SKM-1 (cell line): ENCODE measurements at regions not wholly inside any gene's neighbourhood (a gene's known extent, or its start where the extent isn't known, plus 50 kb on each side); places are given as distances from the start of the nearest gene placed in this dataset.
"Not testable (repeated sequence)": the region's sequence is repeated elsewhere in the genome, so short reads cannot be mapped to it uniquely, and the experiment has no call there.

Experiments used
- DNase-seq: peaks from one replicate; lab custom pipeline; 2025; ENCODE audit not compliant: unreplicated experiment; lab: John Stamatoyannopoulos, UW

DNA sequence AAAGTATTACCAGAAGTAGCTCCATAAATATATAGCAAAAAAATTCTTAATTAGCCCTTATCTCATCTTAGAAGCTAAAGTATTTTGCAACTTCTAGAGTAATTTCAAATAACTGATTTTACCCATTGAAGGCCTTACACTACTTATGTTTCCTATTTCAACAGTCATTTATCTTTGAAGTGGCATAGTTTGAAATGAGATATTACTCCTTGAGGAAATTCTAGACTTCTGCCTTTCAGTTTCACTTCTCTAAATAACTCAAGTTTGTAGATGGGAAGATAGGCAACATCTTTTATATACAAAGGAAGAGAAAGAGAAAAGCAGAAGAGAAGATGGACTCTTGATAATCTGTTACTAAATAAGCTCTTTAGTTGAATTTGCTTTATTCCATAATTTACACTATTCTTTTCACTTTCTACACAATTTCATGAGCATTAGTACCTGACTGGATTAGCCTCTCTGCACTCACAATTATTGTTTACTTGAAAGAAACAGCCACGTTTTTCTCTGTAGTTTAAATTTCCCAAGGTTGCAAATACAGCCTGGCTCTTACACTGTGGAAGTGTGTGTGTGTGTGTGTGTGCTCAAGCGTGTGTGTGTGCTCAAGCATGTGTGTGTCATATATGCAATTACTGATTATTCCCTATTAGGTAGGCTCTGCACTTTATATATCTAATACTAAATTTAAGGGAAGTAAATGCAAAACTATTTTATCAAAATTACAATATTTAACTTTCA is 60.6 kb upstream of the EMB start:
- peak; percentile 36 for DNase-seq

DNA sequence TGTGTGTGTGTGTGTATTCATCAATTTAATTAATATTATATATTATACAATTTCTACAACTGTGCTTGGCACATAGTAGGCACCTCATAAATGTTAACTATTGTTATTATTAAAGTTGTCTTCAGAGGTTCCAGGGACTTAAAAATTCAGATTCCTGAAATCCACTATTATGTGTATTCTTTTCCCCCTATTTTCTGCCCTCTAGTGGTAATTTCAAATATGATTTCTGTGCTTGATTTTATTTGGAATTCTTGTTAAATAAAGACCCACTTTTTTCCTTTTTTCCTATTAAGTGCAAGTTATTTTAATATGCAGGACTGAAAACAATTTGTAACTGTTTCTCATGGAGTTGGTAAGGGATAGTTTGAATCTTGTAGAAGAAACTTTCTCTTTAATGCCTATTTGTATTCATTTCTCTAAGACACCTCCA is 72.0 kb upstream of the EMB start:
- DNase-seq: not testable (repeated sequence)

DNA sequence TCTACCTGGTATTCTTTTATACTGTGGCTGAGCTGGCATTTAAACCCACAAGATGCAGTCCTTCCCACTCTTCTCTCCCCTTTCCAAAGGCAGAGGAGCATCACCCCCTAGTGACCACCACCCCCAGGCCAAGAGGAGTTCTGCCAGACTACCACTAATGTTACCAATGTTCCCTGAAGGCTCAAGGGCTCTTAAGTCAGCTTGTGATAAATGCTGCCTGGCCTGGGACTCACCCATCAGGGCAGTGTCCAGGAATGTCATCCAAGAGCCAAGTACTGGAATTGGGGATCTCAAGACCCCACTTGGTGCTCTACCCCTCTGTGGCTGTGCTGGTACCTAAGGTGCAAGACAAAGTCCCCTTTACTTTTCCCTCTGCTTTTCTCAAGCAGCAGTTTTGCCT is 80.0 kb upstream of the EMB start:
- DNase-seq: not testable (repeated sequence)

- not testable (repeated sequence) for DNase-seq
These were observed 86.5 kb upstream of the EMB start for GRCh38 chr5:50527514-50528060.

- DNase-seq: no peak
These were observed 94.3 kb upstream of the EMB start for GRCh38 chr5:50535393-50535792.

- not testable (repeated sequence) for DNase-seq
These were observed 96.4 kb upstream of the EMB start for GRCh38 chr5:50537534-50537933.

DNA sequence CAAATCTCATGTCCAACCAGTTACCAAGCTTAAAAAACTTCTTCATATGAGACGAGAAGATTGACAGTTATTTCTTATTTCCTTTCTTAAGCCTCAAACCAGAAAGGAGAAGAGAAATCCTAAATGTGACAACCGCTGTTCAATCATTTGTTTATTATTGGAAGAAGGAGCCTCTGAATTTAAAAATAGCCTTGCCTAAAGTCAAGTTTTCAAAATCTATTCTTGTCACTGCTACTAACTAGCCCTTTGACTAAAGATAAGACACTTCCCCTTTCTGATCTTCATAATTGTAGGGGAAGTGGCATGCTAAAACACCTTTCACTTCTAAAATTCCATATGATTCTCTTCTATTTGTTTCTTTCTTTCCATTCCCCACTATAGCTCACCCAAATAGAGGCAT is 106.2 kb upstream of the EMB start:
- DNase-seq: no peak

GRCh38 chr5:50550267-50550666 is 109.2 kb upstream of the EMB start:
- no peak for DNase-seq

DNA sequence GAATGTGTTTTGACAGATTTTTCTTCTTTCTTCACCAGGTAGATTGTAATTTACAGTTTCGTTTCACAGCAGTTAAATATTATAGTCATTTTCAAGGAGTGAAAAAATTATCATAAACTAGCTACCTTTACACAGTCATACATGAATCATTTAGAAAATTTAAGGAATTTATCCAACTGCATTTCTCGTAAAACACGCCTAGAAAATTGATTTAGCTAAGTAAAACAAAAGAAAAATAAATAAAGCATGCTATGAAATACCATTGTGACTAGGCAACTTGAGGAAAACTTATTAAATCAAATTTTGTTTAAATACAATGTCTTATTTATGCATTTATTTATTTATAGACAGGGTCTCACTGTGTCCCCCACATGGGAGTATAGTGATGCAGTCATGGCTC is 109.9 kb upstream of the EMB start:
- DNase-seq: no peak

DNA sequence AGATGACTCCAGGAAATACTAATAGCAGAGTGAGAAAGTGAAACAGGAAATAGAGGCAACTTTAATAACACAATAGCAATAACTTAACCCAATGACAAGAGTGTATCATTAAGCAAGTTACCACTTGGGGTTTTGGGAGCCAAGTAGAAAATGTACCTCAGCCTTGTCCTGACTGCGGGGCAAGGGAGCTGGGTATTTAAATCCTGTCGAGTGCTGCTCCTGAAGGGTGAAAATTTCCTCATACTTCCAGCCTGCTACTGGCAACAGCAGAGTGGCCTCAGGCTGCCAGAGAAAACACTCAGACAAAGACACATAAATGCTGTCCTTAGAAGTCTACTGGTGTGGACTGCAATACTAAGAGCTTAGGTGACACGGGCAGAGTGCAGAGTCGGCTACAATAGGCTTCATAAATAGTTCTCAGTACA is 112.5 kb upstream of the EMB start:
- no peak for DNase-seq

DNA sequence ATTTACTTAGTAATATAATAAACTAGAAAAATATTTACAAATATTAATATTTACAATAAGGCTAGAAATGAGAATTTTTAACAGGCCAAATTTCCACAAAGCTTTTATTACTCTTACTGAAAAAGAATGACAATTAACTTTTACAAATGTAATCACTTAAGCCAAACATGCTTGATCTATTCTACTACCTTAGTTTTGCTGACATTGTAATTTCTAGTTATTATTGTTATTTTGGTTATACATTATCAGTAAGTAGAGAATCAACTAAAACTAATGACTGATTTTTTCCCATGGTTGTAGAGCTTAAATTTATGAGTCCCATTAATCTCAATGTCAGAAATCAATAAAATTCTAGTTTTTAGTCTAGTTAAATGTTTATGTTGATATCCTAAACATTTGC is 107.8 kb upstream of the PARP8 start:
- DNase-seq: not testable (repeated sequence)

GRCh38 chr5:50559955-50560354 is 106.5 kb upstream of the PARP8 start:
- no peak for DNase-seq

GRCh38 chr5:50562694-50563093 is 103.7 kb upstream of the PARP8 start:
- DNase-seq: no peak

DNA sequence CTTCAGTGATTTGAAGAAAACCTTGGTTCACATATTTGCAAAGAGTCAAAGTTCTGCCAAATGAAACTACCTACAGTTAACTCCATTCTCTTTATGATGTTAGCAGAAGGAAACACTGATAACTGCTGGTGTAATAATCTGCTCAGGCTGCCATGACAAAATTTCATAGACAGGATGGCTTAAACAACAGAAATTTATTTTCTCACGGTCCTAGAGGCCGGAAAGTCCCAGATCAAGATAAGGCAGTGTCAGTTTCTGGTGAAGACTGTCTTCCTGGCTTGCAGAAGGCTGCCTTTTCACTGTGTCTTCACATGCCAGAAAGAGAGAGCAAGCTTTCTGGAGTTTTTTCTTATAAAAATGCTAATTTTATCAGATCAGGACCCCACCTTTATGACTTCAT is 102.4 kb upstream of the PARP8 start:
- DNase-seq: no peak

GRCh38 chr5:50564558-50564957 is 101.9 kb upstream of the PARP8 start:
- DNase-seq: no peak

- DNase-seq: no peak
These were observed 92.3 kb upstream of the PARP8 start for GRCh38 chr5:50574121-50574520.

GRCh38 chr5:50575740-50576139 is 90.7 kb upstream of the PARP8 start:
- no peak for DNase-seq

GRCh38 chr5:50576265-50576664 is 90.2 kb upstream of the PARP8 start:
- DNase-seq: no peak

DNA sequence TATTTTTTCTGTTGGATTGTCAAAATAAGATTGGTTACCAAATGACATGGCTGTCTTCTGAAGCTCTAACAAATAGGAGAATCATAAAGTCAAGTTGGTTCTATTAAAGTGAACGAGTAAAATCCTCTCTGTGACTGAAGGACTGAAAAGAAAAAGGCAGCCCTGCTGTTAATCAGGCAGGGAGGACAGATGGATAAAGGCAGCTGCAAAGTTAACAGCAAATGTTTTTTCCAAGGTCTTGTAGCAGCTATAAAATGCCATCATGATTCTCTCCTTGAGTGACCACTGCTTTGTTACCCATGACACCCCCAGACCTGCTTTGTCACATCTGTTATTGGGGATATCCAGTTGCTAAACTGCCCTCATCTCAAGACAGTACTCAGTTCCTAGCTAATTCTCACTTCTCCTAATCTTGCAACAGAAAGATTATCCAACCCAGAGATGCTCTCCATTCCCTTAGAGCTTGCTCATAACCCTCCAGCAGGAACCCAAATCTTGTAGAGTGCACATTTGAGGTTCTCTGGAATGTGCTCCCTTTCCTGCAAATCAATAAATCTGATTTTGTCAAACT is 89.7 kb upstream of the PARP8 start:
- no peak for DNase-seq

GRCh38 chr5:50580506-50580905 is 85.9 kb upstream of the PARP8 start:
- no peak for DNase-seq

GRCh38 chr5:50581845-50582244 is 84.6 kb upstream of the PARP8 start:
- DNase-seq: not testable (repeated sequence)

DNA sequence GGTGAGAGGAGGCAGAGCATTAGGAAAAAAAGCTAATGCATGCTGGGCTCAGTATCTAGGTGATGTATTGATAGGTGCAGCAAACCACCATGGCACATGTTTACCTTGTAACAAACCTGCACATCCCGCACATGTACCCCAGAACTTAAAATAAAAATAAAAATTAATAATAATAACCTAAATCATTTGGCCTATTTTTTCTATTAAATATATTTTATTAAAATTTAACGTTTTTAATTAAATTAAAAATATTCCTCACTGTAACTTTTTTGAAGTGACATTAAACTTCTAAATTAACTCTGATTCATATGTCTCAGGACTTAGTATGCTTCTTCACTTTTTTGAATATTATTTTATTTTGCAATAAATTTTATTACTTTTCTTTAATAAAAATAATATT is 83.7 kb upstream of the PARP8 start:
- DNase-seq: no peak

- no peak for DNase-seq
These were observed 82.8 kb upstream of the PARP8 start for GRCh38 chr5:50583621-50584020.
